CD4-positive, alpha-beta T cell treated with Interleukin-21 for 1 hour (primary cell): ENCODE measurements at regions not wholly inside any gene's neighbourhood (a gene's known extent, or its start where the extent isn't known, plus 50 kb on each side); places are given as distances from the start of the nearest gene placed in this dataset.

Experiments used
- DNase-seq: peaks from one replicate; pipeline ENCODE4 v3.0.0-alpha.2; 2020

- no peak for DNase-seq
Measured at GRCh38 chr2:103814016-103814415, 1039.9 kb upstream of the POU3F3 start.

- no peak for DNase-seq
Measured at GRCh38 chr2:103815731-103816130, 1038.2 kb upstream of the POU3F3 start.

GRCh38 chr2:103817746-103818145 is 1036.2 kb upstream of the POU3F3 start:
- DNase-seq, result no peak

- no peak for DNase-seq
Measured at GRCh38 chr2:103818176-103818575, 1035.7 kb upstream of the POU3F3 start.

- DNase-seq, result no peak
Measured at GRCh38 chr2:103819599-103819998, 1034.3 kb upstream of the POU3F3 start.

GRCh38 chr2:103823847-103824246 is 1030.1 kb upstream of the POU3F3 start:
- no peak for DNase-seq

- no peak for DNase-seq
Measured at GRCh38 chr2:103847276-103847675, 1006.6 kb upstream of the POU3F3 start.

- no peak for DNase-seq
Measured at GRCh38 chr2:103859238-103859637, 994.7 kb upstream of the POU3F3 start.

GRCh38 chr2:103860016-103860415 is 993.9 kb upstream of the POU3F3 start:
- no peak for DNase-seq

GRCh38 chr2:103868396-103868795 is 985.5 kb upstream of the POU3F3 start:
- no peak for DNase-seq

- DNase-seq, result no peak
Measured at GRCh38 chr2:103873716-103874351, 980.1 kb upstream of the POU3F3 start.

GRCh38 chr2:103875131-103875530 is 978.8 kb upstream of the POU3F3 start:
- no peak for DNase-seq

GRCh38 chr2:103875531-103875930 is 978.4 kb upstream of the POU3F3 start:
- DNase-seq, result no peak

- DNase-seq, result no peak
Measured at GRCh38 chr2:103876611-103877010, 977.3 kb upstream of the POU3F3 start.

- DNase-seq, result no peak
Measured at GRCh38 chr2:103879101-103879500, 974.8 kb upstream of the POU3F3 start.

- DNase-seq, result no peak
Measured at GRCh38 chr2:103880081-103880834, 973.7 kb upstream of the POU3F3 start.

GRCh38 chr2:103887625-103888024 is 966.3 kb upstream of the POU3F3 start:
- no peak for DNase-seq

GRCh38 chr2:103896182-103896581 is 957.7 kb upstream of the POU3F3 start:
- no peak for DNase-seq

GRCh38 chr2:103898561-103898960 is 955.4 kb upstream of the POU3F3 start:
- no peak for DNase-seq

GRCh38 chr2:103902347-103902746 is 951.6 kb upstream of the POU3F3 start:
- no peak for DNase-seq

GRCh38 chr2:103921161-103921560 is 932.8 kb upstream of the POU3F3 start:
- no peak for DNase-seq

GRCh38 chr2:103942199-103942598 is 911.7 kb upstream of the POU3F3 start:
- DNase-seq, result no peak

- no peak for DNase-seq
Measured at GRCh38 chr2:103945083-103945482, 908.8 kb upstream of the POU3F3 start.
